Central memory CD8-positive, alpha-beta T cell (primary cell): ENCODE measurements at regions not wholly inside any gene's neighbourhood (a gene's known extent, or its start where the extent isn't known, plus 50 kb on each side); places are given as distances from the start of the nearest gene placed in this dataset.
"Not testable (repeated sequence)": the region's sequence is repeated elsewhere in the genome, so short reads cannot be mapped to it uniquely, and the experiment has no call there.

Experiments
- ATAC-seq: fragments of 150-1000 bp; cut with Tn5 transposase; replicated peaks from 2 replicates; pipeline ENCODE4 v1.10.0; 2022; ENCODE audit warnings: mild to moderate bottlenecking, moderate FRiP score, moderate number of reproducible peaks; ENCODE audit not compliant: poor library complexity, severe bottlenecking; ENCODE audit errors: extremely low read depth
- DNase-seq, 2 donors: peaks; one replicate each; pipeline ENCODE4 v3.0.0; 2021; ENCODE audit warnings: low spot score in 2 of 2
- H3K27ac Mint-ChIP-seq: one replicate; pipeline ENCODE4 v1.8.0; 2022; ENCODE audit warnings: low read depth, mild to moderate bottlenecking, moderate library complexity, mixed read lengths
- H3K27me3 Mint-ChIP-seq: one replicate; pipeline ENCODE4 v1.8.0; 2022; ENCODE audit warnings: mixed read lengths
- H3K36me3 Mint-ChIP-seq: one replicate; pipeline ENCODE4 v1.8.0; 2022; ENCODE audit warnings: mild to moderate bottlenecking, moderate library complexity, mixed read lengths; ENCODE audit not compliant: insufficient read depth
- H3K4me1 Mint-ChIP-seq: one replicate; pipeline ENCODE4 v1.8.0; 2022; ENCODE audit warnings: mixed read lengths
- H3K4me3 Mint-ChIP-seq: one replicate; pipeline ENCODE4 v1.8.0; 2022; ENCODE audit warnings: mild to moderate bottlenecking, moderate library complexity, mixed read lengths
- H3K9me3 Mint-ChIP-seq: one replicate; pipeline ENCODE4 v1.8.0; 2022; ENCODE audit warnings: mixed read lengths

GRCh38 chrY:9772120-9772519 is 244.4 kb downstream of the TSPY10 start:
- not testable (repeated sequence) for H3K36me3 Mint-ChIP-seq, H3K9me3 Mint-ChIP-seq, H3K27me3 Mint-ChIP-seq, DNase-seq, H3K27ac Mint-ChIP-seq, ATAC-seq, H3K4me1 Mint-ChIP-seq, H3K4me3 Mint-ChIP-seq

GRCh38 chrY:9774765-9775164 is 247.1 kb downstream of the TSPY10 start:
- not testable (repeated sequence) for H3K27ac Mint-ChIP-seq, H3K4me3 Mint-ChIP-seq, ATAC-seq, DNase-seq, H3K9me3 Mint-ChIP-seq, H3K27me3 Mint-ChIP-seq, H3K4me1 Mint-ChIP-seq, H3K36me3 Mint-ChIP-seq

- DNase-seq, H3K9me3 Mint-ChIP-seq, ATAC-seq, H3K27ac Mint-ChIP-seq, H3K36me3 Mint-ChIP-seq, H3K4me3 Mint-ChIP-seq, H3K27me3 Mint-ChIP-seq, H3K4me1 Mint-ChIP-seq: not testable (repeated sequence)
These were observed 248.0 kb downstream of the TSPY10 start for GRCh38 chrY:9775657-9776056.

GRCh38 chrY:9781548-9781947 is 253.9 kb downstream of the TSPY10 start:
- H3K27me3 Mint-ChIP-seq, H3K27ac Mint-ChIP-seq, H3K4me1 Mint-ChIP-seq, H3K9me3 Mint-ChIP-seq, H3K36me3 Mint-ChIP-seq, H3K4me3 Mint-ChIP-seq, DNase-seq, ATAC-seq: not testable (repeated sequence)

- H3K9me3 Mint-ChIP-seq, H3K27ac Mint-ChIP-seq, H3K4me1 Mint-ChIP-seq, H3K27me3 Mint-ChIP-seq, H3K36me3 Mint-ChIP-seq, ATAC-seq, H3K4me3 Mint-ChIP-seq, DNase-seq: not testable (repeated sequence)
These were observed 270.2 kb downstream of the TSPY10 start for GRCh38 chrY:9797881-9798280.

- H3K4me1 Mint-ChIP-seq: no peaks in the 10 kb centered on the region
These were observed 277.6 kb downstream of the TSPY10 start for GRCh38 chrY:9805235-9805634.

More at GRCh38 chrY:9805235-9805634, 277.6 kb downstream of the TSPY10 start:
- peaks cover 5% of the 10 kb centered on the region for H3K9me3 Mint-ChIP-seq
- no peaks in the 10 kb centered on the region for H3K36me3 Mint-ChIP-seq
- no peak overlapping the region for H3K4me3 Mint-ChIP-seq
- ATAC-seq: no peak
- no peak overlapping the region for H3K27ac Mint-ChIP-seq
- peak in 1 of 2 donors; percentile 1 for DNase-seq
- no peaks in the 10 kb centered on the region for H3K27me3 Mint-ChIP-seq
